ENCODE measurements at regions not wholly inside any gene's neighbourhood (a gene's known extent, or its start where the extent isn't known, plus 50 kb on each side); places are given as distances from the start of the nearest gene placed in this dataset.
"Not testable (repeated sequence)": the region's sequence is repeated elsewhere in the genome, so short reads cannot be mapped to it uniquely, and the experiment has no call there.

DNA sequence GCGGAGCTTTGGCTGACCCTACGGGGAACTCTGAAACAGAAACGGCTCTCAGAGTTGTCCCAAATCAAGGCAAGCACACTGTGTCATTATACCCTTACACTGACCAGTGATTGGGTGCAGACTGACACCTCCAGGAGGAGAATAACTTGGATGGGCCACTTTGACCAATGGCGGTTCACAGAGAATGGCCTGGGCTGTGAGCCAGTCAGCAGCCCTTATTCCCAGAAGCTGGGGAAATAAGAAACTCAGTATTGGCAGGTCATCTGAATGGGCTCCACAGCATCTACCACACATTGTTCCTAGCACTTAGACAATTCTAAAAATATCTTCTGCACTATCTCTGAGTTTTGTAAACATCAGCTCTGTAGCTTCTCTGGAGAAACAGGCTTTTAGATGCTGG lies 265.2 kb downstream of the ADGRL2 start:
- Histone ChIP-seq H3K4me1 (ENCODE audit: insufficient read depth, low read length) (no peaks in the 10 kb centered on the region), H3K4me3 (ENCODE audit: low read length) (no peak overlapping the region), H3K9me3 (ENCODE audit: low read depth, low read length) (no peaks in the 10 kb centered on the region), H3K27me3 (ENCODE audit: insufficient read depth, low read length) (no peaks in the 10 kb centered on the region)

DNA sequence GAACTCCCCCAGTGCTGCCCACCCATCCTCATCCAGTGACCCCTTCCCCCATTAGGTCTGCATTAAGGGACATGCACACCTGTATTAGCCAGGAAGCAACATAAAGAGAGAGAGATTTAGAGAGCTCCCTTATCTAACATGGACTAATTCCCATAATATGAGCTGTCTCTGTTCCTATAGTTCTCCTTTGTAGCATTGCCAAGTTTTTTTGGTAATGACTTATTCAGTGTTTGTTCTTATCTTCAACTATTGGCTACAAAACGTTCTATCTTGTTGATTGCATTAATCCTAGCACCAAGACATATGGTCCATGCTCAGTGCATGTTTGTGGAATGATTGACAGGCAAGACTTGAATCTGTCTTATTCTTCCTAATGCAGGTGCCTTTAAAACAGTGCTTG lies 264.0 kb downstream of the ADGRL2 start:
- Histone ChIP-seq H3K27me3 (ENCODE audit: insufficient read depth, low read length) (no peaks in the 10 kb centered on the region), H3K9me3 (ENCODE audit: low read depth, low read length) (no peaks in the 10 kb centered on the region)

DNA sequence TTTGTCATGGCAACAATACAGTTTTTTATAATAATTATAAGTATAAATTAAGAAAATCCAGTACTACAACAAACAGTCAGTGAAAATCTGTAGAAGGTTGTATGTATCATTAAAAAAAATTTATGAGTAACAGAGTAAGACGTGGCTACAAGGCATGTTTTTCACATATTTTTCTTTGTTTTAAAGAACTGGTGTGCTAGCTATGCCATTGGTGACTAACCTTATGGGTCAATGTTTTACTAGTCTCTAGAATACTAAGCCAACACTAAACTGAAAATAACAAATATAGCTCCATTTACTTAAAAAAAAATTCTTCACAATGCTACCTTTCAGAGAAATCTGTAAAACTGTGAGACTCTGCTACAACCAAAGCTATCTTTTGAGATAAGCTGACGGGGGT lies 261.5 kb downstream of the ADGRL2 start:
- Histone ChIP-seq H3K27me3 (ENCODE audit: insufficient read depth, low read length) (no peaks in the 10 kb centered on the region), H3K4me1 (ENCODE audit: insufficient read depth, low read length) (no peaks in the 10 kb centered on the region), H3K9me3 (ENCODE audit: low read depth, low read length) (no peaks in the 10 kb centered on the region), H3K4me3 (ENCODE audit: low read length) (no peak overlapping the region)

More for the DNA sequence above, 264.0 kb downstream of the ADGRL2 start:
- no peak overlapping the region for H3K4me3 ChIP-seq (ENCODE audit: low read length)
- H3K4me1 ChIP-seq (ENCODE audit: insufficient read depth, low read length), result no peaks in the 10 kb centered on the region

DNA sequence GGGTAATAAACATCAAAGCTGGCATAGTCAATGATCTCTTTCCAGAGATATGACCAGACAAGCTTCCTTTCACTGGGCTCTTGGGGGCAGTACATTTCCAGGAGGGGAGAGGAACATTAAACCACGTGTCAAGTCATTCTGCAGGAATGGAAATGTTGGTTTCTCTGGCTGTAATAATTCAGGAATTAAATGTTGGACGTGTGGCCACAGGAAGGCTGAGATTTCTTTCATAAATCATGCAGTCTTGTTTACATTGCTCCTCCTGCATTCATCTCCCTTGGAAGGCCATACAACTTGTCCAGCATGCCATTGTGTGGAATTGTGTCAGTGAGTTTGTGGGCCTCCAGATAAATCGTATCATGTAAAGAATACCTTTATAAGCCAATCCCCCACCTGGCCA lies 259.2 kb downstream of the ADGRL2 start:
- Histone ChIP-seq H3K27me3 (ENCODE audit: insufficient read depth, low read length) (no peaks in the 10 kb centered on the region), H3K4me1 (ENCODE audit: insufficient read depth, low read length) (no peaks in the 10 kb centered on the region), H3K4me3 (ENCODE audit: low read length) (no peak overlapping the region), H3K9me3 (ENCODE audit: low read depth, low read length) (no peaks in the 10 kb centered on the region)

DNA sequence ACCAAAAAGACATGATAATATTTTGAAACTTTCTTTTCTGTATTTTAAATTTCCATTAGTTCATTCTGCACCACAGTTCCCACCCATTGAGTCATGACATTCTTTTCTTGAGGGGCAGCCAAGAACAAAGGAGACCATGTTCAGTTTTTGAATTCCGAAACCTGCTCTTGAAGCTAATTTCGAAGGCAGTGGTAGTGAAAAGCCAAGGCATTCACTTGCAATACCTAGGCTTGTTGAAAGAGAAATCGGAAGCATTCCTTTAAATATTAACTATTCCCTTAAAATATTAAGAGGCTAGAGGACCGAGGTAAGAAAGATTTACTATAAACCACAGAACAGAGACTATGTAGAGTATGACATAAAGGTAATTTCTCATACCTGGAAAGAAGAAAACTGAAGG lies 256.3 kb downstream of the ADGRL2 start:
- no peaks in the 10 kb centered on the region for H3K27me3 ChIP-seq (ENCODE audit: insufficient read depth, low read length)
- H3K4me3 ChIP-seq (ENCODE audit: low read length), result no peak overlapping the region
- H3K4me1 ChIP-seq (ENCODE audit: insufficient read depth, low read length), result no peaks in the 10 kb centered on the region

DNA sequence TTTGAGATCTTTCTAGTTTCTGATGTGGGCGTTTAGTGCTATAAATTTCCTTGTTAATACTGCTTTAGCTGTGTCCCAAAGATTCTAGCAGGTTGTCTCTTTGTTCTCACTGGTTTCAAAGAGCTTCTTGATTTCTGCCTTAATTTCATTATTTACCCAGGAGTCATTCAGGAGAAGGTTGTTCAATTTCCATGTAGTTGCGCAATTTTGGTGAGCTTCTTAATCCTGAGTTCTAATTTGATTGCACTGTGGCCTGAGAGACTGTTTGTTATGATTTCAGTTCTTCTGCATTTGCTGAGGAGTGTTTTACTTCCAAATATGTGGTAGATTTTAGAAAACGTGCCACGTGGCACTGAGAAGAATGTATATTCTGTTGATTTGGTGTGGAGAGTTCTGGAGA lies 254.6 kb downstream of the ADGRL2 start:
- not testable (repeated sequence) for H3K27me3 ChIP-seq (ENCODE audit: insufficient read depth, low read length); H3K4me1 ChIP-seq (ENCODE audit: insufficient read depth, low read length); H3K9me3 ChIP-seq (ENCODE audit: low read depth, low read length); H3K4me3 ChIP-seq (ENCODE audit: low read length)

More for the DNA sequence above, 256.3 kb downstream of the ADGRL2 start:
- no peaks in the 10 kb centered on the region for H3K9me3 ChIP-seq (ENCODE audit: low read depth, low read length)

DNA sequence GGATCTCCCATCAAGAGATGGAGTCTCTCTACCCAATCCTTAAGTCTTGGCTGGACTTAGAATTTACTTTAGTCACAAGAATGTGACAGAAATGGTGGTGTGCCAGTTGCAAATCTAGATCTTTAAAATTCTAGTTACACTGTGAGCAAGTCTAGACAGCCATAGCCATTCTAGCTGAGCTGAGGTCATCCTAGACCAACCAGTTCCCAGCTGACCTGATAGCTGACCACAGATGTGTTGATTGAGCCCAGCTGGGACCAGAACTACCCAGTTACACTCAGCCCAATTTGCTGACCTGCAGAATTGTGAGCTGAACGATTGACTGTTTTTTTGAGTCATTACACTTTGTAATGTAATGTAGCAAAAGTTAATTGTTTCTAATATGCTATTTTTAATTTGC lies 251.8 kb downstream of the ADGRL2 start:
- H3K4me3 ChIP-seq (ENCODE audit: low read length), result no peak overlapping the region
- H3K27me3 ChIP-seq (ENCODE audit: insufficient read depth, low read length), result no peaks in the 10 kb centered on the region
- H3K4me1 ChIP-seq (ENCODE audit: insufficient read depth, low read length), result no peaks in the 10 kb centered on the region
- no peaks in the 10 kb centered on the region for H3K9me3 ChIP-seq (ENCODE audit: low read depth, low read length)

DNA sequence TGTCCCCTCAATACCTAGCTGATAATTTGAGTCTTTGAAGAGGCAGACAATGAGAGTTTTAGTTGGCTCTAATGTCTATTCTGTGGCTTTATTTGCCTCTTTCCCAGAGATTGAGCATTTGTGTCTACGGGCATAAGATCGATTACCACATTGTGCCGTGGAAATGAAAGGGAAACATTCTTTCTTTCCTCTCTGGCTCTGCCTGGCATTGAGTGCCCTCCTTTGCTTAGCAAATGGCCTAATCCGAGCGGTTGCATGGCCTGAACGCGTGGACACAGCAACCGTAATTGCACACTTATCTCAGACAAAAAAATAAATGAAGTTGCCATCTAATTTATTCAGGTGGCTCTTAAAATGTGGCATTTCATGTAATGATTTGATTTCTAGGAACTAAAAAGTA lies 247.9 kb downstream of the ADGRL2 start:
- Histone ChIP-seq H3K9me3 (ENCODE audit: low read depth, low read length) (no peaks in the 10 kb centered on the region), H3K4me1 (ENCODE audit: insufficient read depth, low read length) (no peaks in the 10 kb centered on the region), H3K27me3 (ENCODE audit: insufficient read depth, low read length) (no peaks in the 10 kb centered on the region), H3K4me3 (ENCODE audit: low read length) (no peak overlapping the region)

DNA sequence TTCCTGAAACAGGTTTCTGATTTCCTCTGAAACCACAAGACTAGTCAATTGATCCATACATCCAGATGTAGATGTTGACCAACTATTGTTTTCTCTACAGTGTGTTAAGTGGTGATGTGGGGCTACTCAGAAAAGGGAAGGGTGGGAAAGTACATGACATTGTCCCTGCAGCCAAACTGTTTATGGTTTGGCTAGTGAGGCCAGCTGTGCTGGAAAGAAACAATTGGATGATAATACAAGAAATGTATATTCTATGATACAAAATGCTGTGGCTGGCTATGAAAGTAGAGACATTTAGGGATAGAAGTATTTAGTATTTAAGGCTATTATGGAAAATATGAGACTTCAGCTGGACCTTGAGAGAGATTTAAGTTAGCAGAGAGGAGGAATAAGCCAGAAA lies 244.5 kb downstream of the ADGRL2 start:
- Histone ChIP-seq H3K9me3 (ENCODE audit: low read depth, low read length) (no peaks in the 10 kb centered on the region), H3K4me1 (ENCODE audit: insufficient read depth, low read length) (no peaks in the 10 kb centered on the region), H3K27me3 (ENCODE audit: insufficient read depth, low read length) (no peaks in the 10 kb centered on the region), H3K4me3 (ENCODE audit: low read length) (no peak overlapping the region)

DNA sequence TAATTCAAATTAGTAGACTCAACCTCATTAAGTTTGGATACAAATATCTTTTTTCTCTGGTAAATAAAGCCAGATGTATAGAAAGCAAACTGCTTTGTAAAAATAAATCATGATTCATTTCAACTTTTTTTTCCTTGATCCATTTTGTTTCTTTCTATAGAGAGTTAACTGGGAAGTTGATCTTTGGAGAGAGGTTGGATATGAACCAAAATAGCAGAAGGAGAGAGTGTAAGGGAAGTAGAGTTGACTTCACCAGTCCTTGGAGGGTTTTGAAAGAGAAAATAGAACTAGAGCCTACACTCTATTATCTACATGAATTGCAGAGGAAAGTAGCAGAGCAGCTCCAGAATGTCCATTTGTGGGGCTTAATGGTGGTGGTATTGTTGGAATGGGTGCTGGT lies 243.8 kb downstream of the ADGRL2 start:
- Histone ChIP-seq H3K4me1 (ENCODE audit: insufficient read depth, low read length) (no peaks in the 10 kb centered on the region), H3K9me3 (ENCODE audit: low read depth, low read length) (no peaks in the 10 kb centered on the region), H3K4me3 (ENCODE audit: low read length) (no peak overlapping the region), H3K27me3 (ENCODE audit: insufficient read depth, low read length) (no peaks in the 10 kb centered on the region)

DNA sequence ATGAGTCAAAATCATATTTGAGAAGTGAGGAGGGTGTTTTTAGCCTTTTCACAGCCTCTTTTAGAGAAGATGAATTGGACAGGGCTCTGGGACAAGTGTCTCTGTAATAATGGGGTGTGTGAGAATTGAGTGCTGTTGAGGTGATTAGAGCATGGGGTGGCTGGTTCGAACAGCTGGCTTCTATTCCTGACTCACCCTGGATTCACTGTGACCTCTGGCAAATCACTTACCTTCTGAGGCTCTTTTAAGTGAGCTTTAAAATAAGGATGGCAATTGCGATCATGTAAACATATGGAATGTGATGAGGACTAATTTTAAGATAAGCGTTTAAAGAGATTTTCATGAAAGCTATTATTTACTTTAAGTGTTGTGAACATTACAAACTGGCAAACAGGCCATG lies 243.4 kb downstream of the ADGRL2 start:
- Histone ChIP-seq H3K4me3 (ENCODE audit: low read length) (no peak overlapping the region), H3K4me1 (ENCODE audit: insufficient read depth, low read length) (no peaks in the 10 kb centered on the region), H3K27me3 (ENCODE audit: insufficient read depth, low read length) (no peaks in the 10 kb centered on the region), H3K9me3 (ENCODE audit: low read depth, low read length) (no peaks in the 10 kb centered on the region)

DNA sequence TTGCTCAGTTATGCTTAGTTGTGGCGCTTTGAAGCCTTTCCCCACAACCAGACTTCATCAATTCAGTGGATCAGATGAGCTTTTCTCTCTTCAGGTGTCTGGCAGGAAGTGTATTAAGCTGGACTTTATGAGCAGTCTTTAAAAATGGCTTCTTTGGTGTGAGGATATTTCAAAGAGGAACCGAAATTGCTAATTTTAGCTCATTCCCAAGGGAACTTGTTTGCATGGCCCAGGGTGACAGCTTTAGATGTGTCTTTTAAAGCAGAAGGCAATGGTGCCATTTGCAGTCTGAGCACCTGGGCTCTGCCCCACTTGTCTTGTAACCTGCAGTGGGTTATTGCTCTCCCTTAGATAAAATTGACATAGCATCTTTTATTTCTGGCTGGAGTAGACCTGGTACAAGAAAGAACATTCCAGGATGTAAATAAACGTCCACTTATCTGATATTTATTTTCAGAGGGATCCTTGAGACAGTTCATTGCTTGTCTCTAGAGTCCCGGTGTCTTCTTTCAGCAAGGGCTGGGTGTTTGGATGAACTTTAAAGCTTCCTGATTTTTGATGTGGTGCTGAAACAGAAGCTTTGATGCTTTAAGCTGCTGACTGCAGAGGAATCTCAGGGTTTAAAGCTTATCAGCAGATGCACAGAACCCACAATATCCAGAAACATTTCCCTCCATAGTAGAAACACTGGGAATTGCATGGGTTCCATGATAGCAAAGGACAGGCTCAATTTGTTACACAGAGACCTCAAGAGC lies 241.7 kb downstream of the ADGRL2 start:
- no peaks in the 10 kb centered on the region for H3K27me3 ChIP-seq (ENCODE audit: insufficient read depth, low read length)
- H3K4me1 ChIP-seq (ENCODE audit: insufficient read depth, low read length), result no peaks in the 10 kb centered on the region
- H3K4me3 ChIP-seq (ENCODE audit: low read length), result no peak overlapping the region
- no peaks in the 10 kb centered on the region for H3K9me3 ChIP-seq (ENCODE audit: low read depth, low read length)
